HEK293T (cell line): ENCODE measurements at regions not wholly inside any gene's neighbourhood (a gene's known extent, or its start where the extent isn't known, plus 50 kb on each side); places are given as distances from the start of the nearest gene placed in this dataset.

ENCODE experiments used
- BHLHE40 ChIP-seq: fragments of 450-650 bp; IDR thresholded peaks from 2 replicates; pipeline ENCODE4 v1.6.1; 2016; ENCODE audit warnings: mild to moderate bottlenecking, moderate library complexity, borderline replicate concordance
- FOXM1 ChIP-seq: fragments of 450-650 bp; IDR thresholded peaks from 2 replicates; pipeline ENCODE4 v1.6.1; 2017; ENCODE audit warnings: mild to moderate bottlenecking, borderline replicate concordance
- HDGF ChIP-seq: fragments of 450-650 bp; IDR thresholded peaks from 2 replicates; pipeline ENCODE4 v1.6.1; 2017; ENCODE audit warnings: antibody characterized with exemption, borderline replicate concordance
- LEF1 ChIP-seq: fragments of 450-650 bp; IDR thresholded peaks from 2 replicates; pipeline ENCODE4 v1.6.1; 2017; ENCODE audit warnings: mild to moderate bottlenecking, borderline replicate concordance
- SUZ12 ChIP-seq: fragments of 450-650 bp; IDR thresholded peaks from 2 replicates; pipeline ENCODE4 v1.6.1; 2016; ENCODE audit warnings: mild to moderate bottlenecking
- ZNF384 ChIP-seq: fragments of 450-650 bp; IDR thresholded peaks from 2 replicates; pipeline ENCODE4 v1.6.1; 2016

- no peak for TF ChIP-seq BHLHE40
- no peak for TF ChIP-seq SUZ12
- no peak for TF ChIP-seq LEF1
- no peak for TF ChIP-seq ZNF384
- TF ChIP-seq HDGF = no peak
- TF ChIP-seq FOXM1 = no peak
Measured at GRCh38 chr15:62799919-62800318, 242.6 kb upstream of the TPM1 start.
